ENCODE measurements at regions not wholly inside any gene's neighbourhood (a gene's known extent, or its start where the extent isn't known, plus 50 kb on each side); places are given as distances from the start of the nearest gene placed in this dataset.

DNA sequence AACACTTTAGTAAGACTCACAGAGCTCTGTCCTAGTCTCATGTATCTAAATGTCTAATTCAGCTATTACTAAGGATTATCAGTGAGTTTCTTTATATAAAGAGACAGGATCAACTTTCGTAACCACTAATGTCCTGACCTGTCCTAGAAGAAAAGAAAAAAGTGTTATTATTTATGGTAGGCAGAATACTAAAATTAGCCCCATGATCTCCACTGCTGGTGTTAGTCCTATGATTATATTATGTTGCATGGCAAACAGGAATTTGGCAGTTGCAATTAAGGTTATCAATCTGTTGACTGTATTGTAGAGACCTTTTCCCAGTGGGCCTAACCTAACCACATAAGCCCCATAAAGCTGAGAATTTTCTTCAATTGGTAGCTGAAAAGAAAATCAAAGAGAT, 132.9 kb upstream of the DIO2 start:
- TF ChIP-seq, protein P1, sequence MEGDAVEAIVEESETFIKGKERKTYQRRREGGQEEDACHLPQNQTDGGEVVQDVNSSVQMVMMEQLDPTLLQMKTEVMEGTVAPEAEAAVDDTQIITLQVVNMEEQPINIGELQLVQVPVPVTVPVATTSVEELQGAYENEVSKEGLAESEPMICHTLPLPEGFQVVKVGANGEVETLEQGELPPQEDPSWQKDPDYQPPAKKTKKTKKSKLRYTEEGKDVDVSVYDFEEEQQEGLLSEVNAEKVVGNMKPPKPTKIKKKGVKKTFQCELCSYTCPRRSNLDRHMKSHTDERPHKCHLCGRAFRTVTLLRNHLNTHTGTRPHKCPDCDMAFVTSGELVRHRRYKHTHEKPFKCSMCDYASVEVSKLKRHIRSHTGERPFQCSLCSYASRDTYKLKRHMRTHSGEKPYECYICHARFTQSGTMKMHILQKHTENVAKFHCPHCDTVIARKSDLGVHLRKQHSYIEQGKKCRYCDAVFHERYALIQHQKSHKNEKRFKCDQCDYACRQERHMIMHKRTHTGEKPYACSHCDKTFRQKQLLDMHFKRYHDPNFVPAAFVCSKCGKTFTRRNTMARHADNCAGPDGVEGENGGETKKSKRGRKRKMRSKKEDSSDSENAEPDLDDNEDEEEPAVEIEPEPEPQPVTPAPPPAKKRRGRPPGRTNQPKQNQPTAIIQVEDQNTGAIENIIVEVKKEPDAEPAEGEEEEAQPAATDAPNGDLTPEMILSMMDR (IDR thresholded peaks at IDR 0.05): no peak
- TF ChIP-seq EP300 (IDR thresholded peaks at IDR 0.05): no peak
- TF ChIP-seq POLR2AphosphoS5 (IDR thresholded peaks at IDR 0.05): no peak
